NCI-H1092 treated with DMSO at 0.1 percent for 48 hours (cell line): ENCODE measurements at regions not wholly inside any gene's neighbourhood (a gene's known extent, or its start where the extent isn't known, plus 50 kb on each side); places are given as distances from the start of the nearest gene placed in this dataset.

Experiments used
- DNase-seq: peaks from one replicate; lab custom pipeline; 2025; lab: John Stamatoyannopoulos, UW

DNA sequence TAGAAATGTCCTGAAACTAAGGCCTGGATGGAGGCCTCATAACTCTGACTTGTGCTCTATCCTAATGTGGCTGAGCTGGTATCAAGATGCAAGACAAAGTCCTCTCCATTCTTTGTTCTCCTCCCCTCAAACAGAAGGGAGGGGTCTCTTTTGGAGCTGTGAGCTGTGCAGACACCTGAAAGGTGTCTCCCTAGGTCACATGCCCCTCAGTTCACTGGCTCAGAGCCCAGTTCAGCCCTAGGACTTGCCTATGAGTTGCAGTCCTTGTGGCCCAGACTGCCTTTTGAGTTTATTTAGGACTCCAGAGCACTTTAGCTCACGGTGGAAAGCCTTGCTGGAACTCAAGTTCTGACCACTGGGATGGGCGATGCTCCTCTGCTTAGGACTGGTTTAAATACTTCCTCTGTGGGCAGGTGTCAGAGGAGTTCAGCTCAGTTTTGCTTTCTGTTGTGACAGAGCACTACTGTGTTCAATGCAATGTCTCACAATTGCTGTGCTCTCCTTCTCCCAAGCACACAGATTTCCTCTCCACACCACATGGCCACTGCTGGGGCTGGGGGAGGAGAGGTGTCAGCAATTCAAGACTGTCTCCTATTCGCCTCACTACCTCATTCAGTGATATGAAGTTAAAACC lies 84.8 kb upstream of the ZNF827 start:
- no peak for DNase-seq

DNA sequence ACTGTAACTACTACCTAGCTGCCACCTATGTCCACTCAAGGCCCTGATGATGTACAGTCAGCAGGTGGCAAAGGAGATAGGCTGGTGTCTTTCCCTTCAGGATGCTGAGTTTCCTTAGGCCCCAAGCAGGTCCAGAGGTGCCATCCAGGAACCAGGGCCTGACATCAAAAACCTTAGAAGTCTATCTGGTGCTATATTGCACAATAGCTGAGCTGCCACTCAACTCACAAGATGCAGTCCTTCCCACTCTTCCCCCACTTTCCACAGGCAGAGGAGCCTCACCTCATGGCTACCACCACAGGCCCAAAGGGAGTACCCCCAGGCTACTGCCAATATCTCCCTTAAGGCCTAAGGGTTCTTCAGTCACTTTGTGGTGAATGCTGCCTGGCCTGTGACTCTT lies 83.9 kb upstream of the ZNF827 start:
- no peak for DNase-seq

DNA sequence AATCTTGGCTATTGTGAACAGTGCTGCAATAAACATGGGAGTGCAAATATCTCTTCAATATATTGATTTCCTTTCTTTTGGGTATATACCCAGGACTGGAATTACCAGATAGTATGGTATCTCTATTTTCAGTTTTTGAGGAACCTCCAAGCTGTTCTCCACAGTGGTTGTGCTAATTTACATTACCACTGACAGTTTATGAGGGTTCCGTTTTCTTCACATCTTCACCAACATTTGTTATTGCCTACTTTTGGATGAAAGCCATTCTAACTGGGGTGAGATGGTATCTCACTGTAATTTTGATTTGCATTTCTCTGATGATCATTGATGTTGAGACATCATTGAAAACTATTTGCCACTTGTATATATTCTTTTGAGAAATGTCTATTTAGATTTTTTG lies 79.6 kb upstream of the ZNF827 start:
- no peak for DNase-seq

DNA sequence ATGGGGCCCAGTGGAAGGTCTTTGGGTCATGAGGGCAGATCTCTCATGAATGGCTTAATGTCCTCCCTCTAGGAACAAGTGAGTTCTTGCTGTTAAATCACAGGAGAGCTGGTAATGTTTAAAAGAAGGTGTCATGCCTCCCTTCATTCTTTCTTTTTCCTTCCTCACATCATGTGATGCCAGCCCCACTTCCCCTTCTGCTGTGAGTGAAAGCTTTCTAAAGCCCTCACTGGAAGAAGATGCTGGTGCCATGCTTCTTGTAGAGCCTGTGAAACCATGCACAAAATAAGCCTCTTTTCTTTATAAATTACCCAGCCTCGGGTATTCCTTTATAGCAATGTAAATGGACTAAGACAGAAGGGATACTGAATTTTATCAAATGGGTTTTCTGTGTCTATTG lies 66.1 kb upstream of the ZNF827 start:
- DNase-seq, result no peak

DNA sequence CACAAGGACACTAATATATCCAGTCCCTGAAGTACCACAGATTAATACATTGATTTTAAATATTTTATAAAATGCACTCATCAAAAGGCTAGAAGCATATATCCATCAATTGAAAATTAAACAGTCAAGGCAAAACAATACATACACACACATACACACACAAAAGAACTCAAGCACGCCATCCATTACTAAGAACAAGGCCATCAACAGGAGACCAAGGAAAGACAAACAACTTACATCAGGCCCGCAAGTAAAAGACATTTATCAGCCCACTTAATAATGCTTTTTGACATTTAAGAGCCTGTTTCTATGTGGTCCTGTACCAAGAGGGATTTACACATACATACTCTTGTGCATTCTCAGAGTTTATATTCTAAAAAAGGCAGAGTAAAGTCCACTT lies 50.0 kb upstream of the ZNF827 start:
- DNase-seq, result no peak
